NAMALWA (cell line): ENCODE measurements at regions not wholly inside any gene's neighbourhood (a gene's known extent, or its start where the extent isn't known, plus 50 kb on each side); places are given as distances from the start of the nearest gene placed in this dataset.

Experiments
- DNase-seq: peaks from one replicate; pipeline ENCODE4 v3.0.0-alpha.2; 2015; ENCODE audit warnings: low spot score

GRCh38 chr14:22513066-22513812 lies 75.8 kb downstream of the DAD1 start:
- DNase-seq: no peak

- no peak for DNase-seq
These were observed 76.8 kb downstream of the DAD1 start for GRCh38 chr14:22512106-22512814.

- DNase-seq: no peak
These were observed 78.4 kb downstream of the DAD1 start for GRCh38 chr14:22510527-22511110.

GRCh38 chr14:22509751-22510300 lies 79.2 kb downstream of the DAD1 start:
- DNase-seq: no peak

- no peak for DNase-seq
These were observed 79.9 kb downstream of the DAD1 start for GRCh38 chr14:22509036-22509709.

- no peak for DNase-seq
These were observed 80.4 kb downstream of the DAD1 start for GRCh38 chr14:22508662-22509035.

GRCh38 chr14:22508150-22508457 lies 80.9 kb downstream of the DAD1 start:
- no peak for DNase-seq

- no peak for DNase-seq
These were observed 82.2 kb downstream of the DAD1 start for GRCh38 chr14:22506778-22507351.

GRCh38 chr14:22506378-22506710 lies 82.7 kb downstream of the DAD1 start:
- no peak for DNase-seq

GRCh38 chr14:22505697-22506377 lies 83.2 kb downstream of the DAD1 start:
- no peak for DNase-seq

GRCh38 chr14:22505309-22505696 lies 83.7 kb downstream of the DAD1 start:
- no peak for DNase-seq

- DNase-seq: no peak
These were observed 86.5 kb downstream of the DAD1 start for GRCh38 chr14:22502551-22502950.

- DNase-seq: no peak
These were observed 87.0 kb downstream of the DAD1 start for GRCh38 chr14:22502007-22502406.

GRCh38 chr14:22500954-22501726 lies 87.9 kb downstream of the DAD1 start:
- DNase-seq: no peak

- DNase-seq: no peak
These were observed 88.5 kb downstream of the DAD1 start for GRCh38 chr14:22500525-22500924.

GRCh38 chr14:22497671-22498093 lies 91.3 kb downstream of the DAD1 start:
- no peak for DNase-seq

GRCh38 chr14:22497144-22497423 lies 91.9 kb downstream of the DAD1 start:
- DNase-seq: no peak

GRCh38 chr14:22494486-22495135 lies 94.4 kb downstream of the DAD1 start:
- no peak for DNase-seq

- no peak for DNase-seq
These were observed 95.3 kb downstream of the DAD1 start for GRCh38 chr14:22493753-22494152.

- no peak for DNase-seq
These were observed 96.1 kb downstream of the DAD1 start for GRCh38 chr14:22492622-22493542.
